ENCODE measurements at regions not wholly inside any gene's neighbourhood (a gene's known extent, or its start where the extent isn't known, plus 50 kb on each side); places are given as distances from the start of the nearest gene placed in this dataset.

- Histone ChIP-seq H3K4me1 (ENCODE audit: control insufficient read depth in 1 of 2, insufficient read depth in 1 of 2, low read depth in 1 of 2, low read length in 1 of 2) (no peaks in the 10 kb centered on the region), H3K27me3 (peaks cover 25% of the 10 kb centered on the region), H3K36me3 (no peaks in the 10 kb centered on the region), H3K4me3 (ENCODE audit: low read depth in 1 of 2, low read length in 1 of 2) (no peak overlapping the region), H3K27ac (no peak overlapping the region), H3K9me3 (no peaks in the 10 kb centered on the region)
- TF ChIP-seq, protein P1, sequence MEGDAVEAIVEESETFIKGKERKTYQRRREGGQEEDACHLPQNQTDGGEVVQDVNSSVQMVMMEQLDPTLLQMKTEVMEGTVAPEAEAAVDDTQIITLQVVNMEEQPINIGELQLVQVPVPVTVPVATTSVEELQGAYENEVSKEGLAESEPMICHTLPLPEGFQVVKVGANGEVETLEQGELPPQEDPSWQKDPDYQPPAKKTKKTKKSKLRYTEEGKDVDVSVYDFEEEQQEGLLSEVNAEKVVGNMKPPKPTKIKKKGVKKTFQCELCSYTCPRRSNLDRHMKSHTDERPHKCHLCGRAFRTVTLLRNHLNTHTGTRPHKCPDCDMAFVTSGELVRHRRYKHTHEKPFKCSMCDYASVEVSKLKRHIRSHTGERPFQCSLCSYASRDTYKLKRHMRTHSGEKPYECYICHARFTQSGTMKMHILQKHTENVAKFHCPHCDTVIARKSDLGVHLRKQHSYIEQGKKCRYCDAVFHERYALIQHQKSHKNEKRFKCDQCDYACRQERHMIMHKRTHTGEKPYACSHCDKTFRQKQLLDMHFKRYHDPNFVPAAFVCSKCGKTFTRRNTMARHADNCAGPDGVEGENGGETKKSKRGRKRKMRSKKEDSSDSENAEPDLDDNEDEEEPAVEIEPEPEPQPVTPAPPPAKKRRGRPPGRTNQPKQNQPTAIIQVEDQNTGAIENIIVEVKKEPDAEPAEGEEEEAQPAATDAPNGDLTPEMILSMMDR (IDR thresholded peaks at IDR 0.05) = no peak
Measured at GRCh38 chr2:226640501-226640900, 159.1 kb downstream of the IRS1 start.

DNA sequence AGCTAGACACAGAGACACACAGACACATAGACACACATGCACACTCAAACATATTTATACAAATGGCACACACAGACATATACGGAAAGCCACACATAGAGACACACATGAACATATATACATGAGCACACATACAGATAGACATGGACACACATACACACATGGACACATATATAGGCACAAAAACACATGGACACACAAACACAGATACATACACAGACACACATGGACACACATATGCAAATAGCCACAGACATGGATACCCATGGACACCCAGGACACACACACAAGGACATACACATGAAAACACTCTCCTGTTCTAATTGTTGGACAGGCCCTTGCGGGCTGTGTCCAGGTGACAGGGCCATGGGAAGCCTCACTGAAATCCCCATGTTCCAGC is 160.1 kb downstream of the IRS1 start:
- H3K27ac ChIP-seq = no peak overlapping the region
- H3K27me3 ChIP-seq = peaks cover 17% of the 10 kb centered on the region
- TF ChIP-seq, protein P1 (IDR thresholded peaks at IDR 0.05) = no peak
- H3K4me1 ChIP-seq (ENCODE audit: control insufficient read depth in 1 of 2, insufficient read depth in 1 of 2, low read depth in 1 of 2, low read length in 1 of 2) = no peaks in the 10 kb centered on the region
- no peaks in the 10 kb centered on the region for H3K9me3 ChIP-seq
- no peaks in the 10 kb centered on the region for H3K36me3 ChIP-seq
- H3K4me3 ChIP-seq (ENCODE audit: low read depth in 1 of 2, low read length in 1 of 2) = no peak overlapping the region

- TF ChIP-seq, protein P1 (IDR thresholded peaks at IDR 0.05) = no peak
- Histone ChIP-seq H3K27me3 (peaks cover 7% of the 10 kb centered on the region), H3K4me1 (ENCODE audit: control insufficient read depth in 1 of 2, insufficient read depth in 1 of 2, low read depth in 1 of 2, low read length in 1 of 2) (no peaks in the 10 kb centered on the region), H3K9me3 (no peaks in the 10 kb centered on the region), H3K4me3 (ENCODE audit: low read depth in 1 of 2, low read length in 1 of 2) (no peak overlapping the region), H3K27ac (no peak overlapping the region), H3K36me3 (no peaks in the 10 kb centered on the region)
Measured at GRCh38 chr2:226638576-226638975, 161.0 kb downstream of the IRS1 start.

DNA sequence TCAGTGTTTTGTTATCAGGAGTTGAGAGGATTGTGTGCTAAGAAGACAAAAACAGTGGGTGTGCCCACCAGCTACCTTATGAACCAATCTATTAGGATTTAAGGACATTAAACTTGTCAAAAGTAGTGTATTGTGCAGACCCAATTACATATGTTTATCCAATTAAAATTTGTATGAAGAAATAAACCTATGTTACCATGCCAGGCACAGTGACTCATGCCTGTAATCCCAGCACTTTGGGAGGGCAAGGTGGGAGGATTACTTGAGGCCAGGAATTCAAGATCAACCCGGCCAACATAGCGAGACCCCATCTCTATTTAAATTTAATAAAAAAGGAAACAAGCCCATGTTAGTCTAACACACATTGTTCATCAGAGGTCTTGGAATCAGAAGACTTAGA is 162.2 kb downstream of the IRS1 start:
- TF ChIP-seq, protein P1 (IDR thresholded peaks at IDR 0.05) = no peak

DNA sequence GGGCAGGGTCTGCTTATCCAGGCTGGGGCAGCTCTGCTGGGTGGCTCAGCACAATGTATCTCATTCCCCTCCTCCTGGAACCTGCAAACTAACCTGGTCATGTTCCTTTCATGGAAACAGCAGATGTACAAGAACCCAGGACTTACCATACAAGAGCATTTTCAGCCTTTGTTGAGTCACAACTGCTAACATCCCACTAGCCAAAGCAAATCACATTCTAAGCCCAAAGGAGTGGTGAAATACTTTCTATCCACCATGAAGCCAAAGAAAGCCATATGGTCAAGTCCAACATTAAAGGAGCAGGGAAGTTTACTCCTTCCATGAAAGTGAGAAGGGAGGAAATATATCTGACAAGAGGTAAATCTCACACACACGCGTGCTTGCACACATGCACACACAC is 163.0 kb downstream of the IRS1 start:
- no peaks in the 10 kb centered on the region for H3K4me1 ChIP-seq (ENCODE audit: control insufficient read depth in 1 of 2, insufficient read depth in 1 of 2, low read depth in 1 of 2, low read length in 1 of 2)
- no peaks in the 10 kb centered on the region for H3K36me3 ChIP-seq
- peaks cover 10% of the 10 kb centered on the region for H3K27me3 ChIP-seq
- no peaks in the 10 kb centered on the region for H3K9me3 ChIP-seq
- no peak overlapping the region for H3K4me3 ChIP-seq (ENCODE audit: low read depth in 1 of 2, low read length in 1 of 2)
- TF ChIP-seq, protein P1 (IDR thresholded peaks at IDR 0.05) = no peak
- H3K27ac ChIP-seq = no peak overlapping the region

More for the DNA sequence above, 162.2 kb downstream of the IRS1 start:
- no peak overlapping the region for H3K4me3 ChIP-seq (ENCODE audit: low read depth in 1 of 2, low read length in 1 of 2)
- H3K27ac ChIP-seq = no peak overlapping the region
- H3K4me1 ChIP-seq (ENCODE audit: control insufficient read depth in 1 of 2, insufficient read depth in 1 of 2, low read depth in 1 of 2, low read length in 1 of 2) = no peaks in the 10 kb centered on the region
- H3K9me3 ChIP-seq = no peaks in the 10 kb centered on the region
- no peaks in the 10 kb centered on the region for H3K36me3 ChIP-seq
- H3K27me3 ChIP-seq = peaks cover 8% of the 10 kb centered on the region

Measured in neutrophil (primary cell).